ENCODE measurements at regions not wholly inside any gene's neighbourhood (a gene's known extent, or its start where the extent isn't known, plus 50 kb on each side); places are given as distances from the start of the nearest gene placed in this dataset.

- Histone ChIP-seq H3K4me1 (no peaks in the 10 kb centered on the region), H3K27me3 (ENCODE audit: low read depth) (no peaks in the 10 kb centered on the region; the same call in 1 of the 2 replicates), H3K36me3 (replicated peaks) (no peaks in the 10 kb centered on the region), H3K9me3 (no peaks in the 10 kb centered on the region), H3K4me3 (no peak overlapping the region)
- in situ Hi-C loops (cut with MboI; ENCODE audit: low sequenced_read_pairs): no loop called here
- DNase-seq (ENCODE audit: low spot score in 2 of 2): no peak
These were observed 336.4 kb upstream of the SATB1 start for GRCh38 chr3:18761530-18761929.

- no peaks in the 10 kb centered on the region for H3K4me1 ChIP-seq
- DNase-seq (ENCODE audit: low spot score in 2 of 2): peak; percentile 35 to 66
- H3K9me3 ChIP-seq: no peaks in the 10 kb centered on the region
- in situ Hi-C loops (cut with MboI; ENCODE audit: low sequenced_read_pairs): no loop called here
- H3K36me3 ChIP-seq (replicated peaks): no peaks in the 10 kb centered on the region
- no peak overlapping the region for H3K4me3 ChIP-seq
- no peaks in the 10 kb centered on the region for H3K27me3 ChIP-seq (ENCODE audit: low read depth)
These were observed 333.0 kb upstream of the SATB1 start for GRCh38 chr3:18758047-18758704.

GRCh38 chr3:18757476-18757875 is 332.3 kb upstream of the SATB1 start:
- no peak overlapping the region for H3K4me3 ChIP-seq
- in situ Hi-C loops (cut with MboI; ENCODE audit: low sequenced_read_pairs): no loop called here
- no peaks in the 10 kb centered on the region for H3K27me3 ChIP-seq (ENCODE audit: low read depth)
- H3K36me3 ChIP-seq (replicated peaks): no peaks in the 10 kb centered on the region
- no peaks in the 10 kb centered on the region for H3K4me1 ChIP-seq
- no peak for DNase-seq (ENCODE audit: low spot score in 2 of 2)
- H3K9me3 ChIP-seq: no peaks in the 10 kb centered on the region

GRCh38 chr3:18752273-18752934 is 327.3 kb upstream of the SATB1 start:
- no peaks in the 10 kb centered on the region for H3K27me3 ChIP-seq (ENCODE audit: low read depth)
- no peaks in the 10 kb centered on the region for H3K9me3 ChIP-seq
- H3K36me3 ChIP-seq (replicated peaks): no peaks in the 10 kb centered on the region
- DNase-seq (ENCODE audit: low spot score in 2 of 2): no peak
- H3K4me3 ChIP-seq: no peak overlapping the region
- peaks cover 3% of the 10 kb centered on the region; the same call in 1 of the 2 replicates for H3K4me1 ChIP-seq
- in situ Hi-C loops (cut with MboI; ENCODE audit: low sequenced_read_pairs): no loop called here

GRCh38 chr3:18751514-18751913 is 326.4 kb upstream of the SATB1 start:
- no peak for DNase-seq (ENCODE audit: low spot score in 2 of 2)
- H3K27me3 ChIP-seq (ENCODE audit: low read depth): no peaks in the 10 kb centered on the region
- no peaks in the 10 kb centered on the region for H3K9me3 ChIP-seq
- H3K4me3 ChIP-seq: no peak overlapping the region
- in situ Hi-C loops (cut with MboI; ENCODE audit: low sequenced_read_pairs): no loop called here
- peaks cover 3% of the 10 kb centered on the region; the same call in 1 of the 2 replicates for H3K4me1 ChIP-seq
- H3K36me3 ChIP-seq (replicated peaks): no peaks in the 10 kb centered on the region

- no peaks in the 10 kb centered on the region for H3K9me3 ChIP-seq
- no peak for DNase-seq (ENCODE audit: low spot score in 2 of 2)
- no peak overlapping the region for H3K4me3 ChIP-seq
- peaks cover 3% of the 10 kb centered on the region; the same call in 1 of the 2 replicates for H3K4me1 ChIP-seq
- no peaks in the 10 kb centered on the region for H3K36me3 ChIP-seq (replicated peaks)
- in situ Hi-C loops (cut with MboI; ENCODE audit: low sequenced_read_pairs): no loop called here
- no peaks in the 10 kb centered on the region for H3K27me3 ChIP-seq (ENCODE audit: low read depth)
These were observed 322.2 kb upstream of the SATB1 start for GRCh38 chr3:18747383-18747782.

- in situ Hi-C loops (cut with MboI; ENCODE audit: low sequenced_read_pairs): no loop called here
- H3K27me3 ChIP-seq (ENCODE audit: low read depth): no peaks in the 10 kb centered on the region; the same call in 1 of the 2 replicates
- no peaks in the 10 kb centered on the region for H3K36me3 ChIP-seq (replicated peaks)
- H3K4me3 ChIP-seq: no peak overlapping the region
- no peaks in the 10 kb centered on the region for H3K9me3 ChIP-seq
- peaks cover 3% of the 10 kb centered on the region; the same call in 1 of the 2 replicates for H3K4me1 ChIP-seq
- no peak for DNase-seq (ENCODE audit: low spot score in 2 of 2)
These were observed 320.3 kb upstream of the SATB1 start for GRCh38 chr3:18745472-18745871.

GRCh38 chr3:18744472-18744871 is 319.3 kb upstream of the SATB1 start:
- no peaks in the 10 kb centered on the region for H3K36me3 ChIP-seq (replicated peaks)
- DNase-seq (ENCODE audit: low spot score in 2 of 2): no peak
- no peak overlapping the region for H3K4me3 ChIP-seq
- in situ Hi-C loops (cut with MboI; ENCODE audit: low sequenced_read_pairs): no loop called here
- peaks cover 3% of the 10 kb centered on the region; the same call in 1 of the 2 replicates for H3K4me1 ChIP-seq
- H3K9me3 ChIP-seq: no peaks in the 10 kb centered on the region
- no peaks in the 10 kb centered on the region; the same call in 1 of the 2 replicates for H3K27me3 ChIP-seq (ENCODE audit: low read depth)

GRCh38 chr3:18743761-18744160 is 318.6 kb upstream of the SATB1 start:
- DNase-seq (ENCODE audit: low spot score in 2 of 2): no peak
- in situ Hi-C loops (cut with MboI; ENCODE audit: low sequenced_read_pairs): no loop called here
- no peaks in the 10 kb centered on the region; the same call in 1 of the 2 replicates for H3K27me3 ChIP-seq (ENCODE audit: low read depth)
- H3K4me1 ChIP-seq: peaks cover 3% of the 10 kb centered on the region; the same call in 1 of the 2 replicates
- H3K36me3 ChIP-seq (replicated peaks): no peaks in the 10 kb centered on the region
- H3K4me3 ChIP-seq: no peak overlapping the region
- no peaks in the 10 kb centered on the region for H3K9me3 ChIP-seq

GRCh38 chr3:18740631-18741583 is 315.8 kb upstream of the SATB1 start:
- DNase-seq (ENCODE audit: low spot score in 2 of 2): no peak
- Histone ChIP-seq H3K36me3 (replicated peaks) (no peaks in the 10 kb centered on the region), H3K27me3 (ENCODE audit: low read depth) (no peaks in the 10 kb centered on the region; the same call in 1 of the 2 replicates), H3K9me3 (no peaks in the 10 kb centered on the region), H3K4me3 (no peak overlapping the region), H3K4me1 (no peaks in the 10 kb centered on the region)
- in situ Hi-C loops (cut with MboI; ENCODE audit: low sequenced_read_pairs): no loop called here

GRCh38 chr3:18739099-18739433 is 313.9 kb upstream of the SATB1 start:
- in situ Hi-C loops (cut with MboI; ENCODE audit: low sequenced_read_pairs): no loop called here
- Histone ChIP-seq H3K4me3 (no peak overlapping the region), H3K36me3 (replicated peaks) (no peaks in the 10 kb centered on the region), H3K9me3 (no peaks in the 10 kb centered on the region), H3K27me3 (ENCODE audit: low read depth) (no peaks in the 10 kb centered on the region; the same call in 1 of the 2 replicates), H3K4me1 (no peaks in the 10 kb centered on the region)
- no peak for DNase-seq (ENCODE audit: low spot score in 2 of 2)

GRCh38 chr3:18738393-18739098 is 313.4 kb upstream of the SATB1 start:
- no peak for DNase-seq (ENCODE audit: low spot score in 2 of 2)
- Histone ChIP-seq H3K4me1 (no peaks in the 10 kb centered on the region), H3K27me3 (ENCODE audit: low read depth) (no peaks in the 10 kb centered on the region; the same call in 1 of the 2 replicates), H3K4me3 (no peak overlapping the region), H3K36me3 (replicated peaks) (no peaks in the 10 kb centered on the region), H3K9me3 (no peaks in the 10 kb centered on the region)
- in situ Hi-C loops (cut with MboI; ENCODE audit: low sequenced_read_pairs): no loop called here

- Histone ChIP-seq H3K36me3 (replicated peaks) (no peaks in the 10 kb centered on the region), H3K9me3 (no peaks in the 10 kb centered on the region), H3K27me3 (ENCODE audit: low read depth) (no peaks in the 10 kb centered on the region), H3K4me3 (no peak overlapping the region), H3K4me1 (peaks cover 4% of the 10 kb centered on the region; the same call in 1 of the 2 replicates)
- in situ Hi-C loops (cut with MboI; ENCODE audit: low sequenced_read_pairs): no loop called here
- no peak for DNase-seq (ENCODE audit: low spot score in 2 of 2)
These were observed 309.9 kb upstream of the SATB1 start for GRCh38 chr3:18735005-18735404.

Data from HAP-1 (cell line).